ENCODE measurements at regions not wholly inside any gene's neighbourhood (a gene's known extent, or its start where the extent isn't known, plus 50 kb on each side); places are given as distances from the start of the nearest gene placed in this dataset.
A peak's percentile ranks its signal among the peaks of the same experiment; 100 is the strongest.

- H3K4me1 ChIP-seq: no peaks in the 10 kb centered on the region
- no peaks in the 10 kb centered on the region for H3K36me3 ChIP-seq
- no peak for DNase-seq
- H3K27me3 ChIP-seq: no peaks in the 10 kb centered on the region
- no peak overlapping the region for H3K27ac ChIP-seq
- intact Hi-C loops (cut with DNase I): no loop called here
- H3K4me3 ChIP-seq: no peak overlapping the region
- no peak for ATAC-seq
- no peaks in the 10 kb centered on the region for H3K9me3 ChIP-seq
- TF ChIP-seq CTCF (IDR thresholded peaks at IDR 0.05): no peak
These were observed 317.4 kb downstream of the MAN2A1 start for GRCh38 chr5:110007101-110007500.

DNA sequence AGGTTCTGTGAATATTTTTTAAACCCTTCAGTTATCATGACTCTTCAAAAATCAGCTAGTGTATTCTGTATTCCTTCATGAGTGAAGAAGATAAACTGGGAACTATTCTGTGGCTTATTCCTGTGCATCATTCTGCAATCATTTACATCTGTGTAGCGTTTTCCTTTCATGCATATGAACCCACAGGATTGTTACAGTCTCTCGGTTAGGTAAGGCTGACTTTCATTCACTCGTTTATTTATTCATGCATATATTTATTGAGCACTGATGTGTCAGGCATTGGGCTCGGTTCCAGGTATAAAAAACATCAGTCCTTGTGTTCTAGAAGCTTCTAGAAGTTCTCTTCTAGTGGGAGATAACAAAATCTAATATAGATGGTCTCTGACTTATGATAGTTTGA is 318.4 kb downstream of the MAN2A1 start:
- no peaks in the 10 kb centered on the region for H3K4me1 ChIP-seq
- H3K36me3 ChIP-seq: no peaks in the 10 kb centered on the region
- no peaks in the 10 kb centered on the region for H3K9me3 ChIP-seq
- TF ChIP-seq CTCF (IDR thresholded peaks at IDR 0.05): no peak
- no peak for ATAC-seq
- no peak for DNase-seq
- H3K27ac ChIP-seq: no peak overlapping the region
- no peaks in the 10 kb centered on the region for H3K27me3 ChIP-seq
- intact Hi-C loops (cut with DNase I): no loop called here
- no peak overlapping the region for H3K4me3 ChIP-seq

DNA sequence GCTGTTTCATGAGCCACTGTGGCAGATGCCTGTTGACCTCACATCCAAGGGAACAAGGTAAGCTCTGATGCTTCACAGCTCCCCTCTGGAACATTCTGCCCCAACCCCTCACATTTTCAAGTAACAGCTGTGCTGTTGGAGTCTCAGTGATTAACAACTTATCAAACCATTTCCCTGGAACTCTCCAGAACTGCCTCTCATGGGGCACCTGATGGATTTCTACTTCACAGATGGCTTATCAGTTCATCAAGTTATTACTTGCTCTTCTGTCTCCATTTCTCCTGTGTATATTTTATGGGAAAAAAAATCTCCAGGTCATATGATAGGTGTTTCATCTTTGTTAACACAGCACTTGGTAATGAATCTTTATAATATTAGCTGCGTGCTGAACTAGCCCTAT is 322.4 kb downstream of the MAN2A1 start:
- no peak for DNase-seq
- Histone ChIP-seq H3K4me3 (no peak overlapping the region), H3K27me3 (no peaks in the 10 kb centered on the region), H3K9me3 (no peaks in the 10 kb centered on the region), H3K4me1 (no peaks in the 10 kb centered on the region), H3K36me3 (no peaks in the 10 kb centered on the region), H3K27ac (no peak overlapping the region)
- intact Hi-C loops (cut with DNase I): no loop called here
- ATAC-seq: no peak
- TF ChIP-seq CTCF (IDR thresholded peaks at IDR 0.05): no peak

- TF ChIP-seq CTCF (IDR thresholded peaks at IDR 0.05): no peak
- Histone ChIP-seq H3K4me1 (no peaks in the 10 kb centered on the region), H3K36me3 (no peaks in the 10 kb centered on the region), H3K27me3 (no peaks in the 10 kb centered on the region), H3K27ac (no peak overlapping the region), H3K4me3 (no peak overlapping the region), H3K9me3 (no peaks in the 10 kb centered on the region)
- ATAC-seq (no peak), DNase-seq (no peak)
- intact Hi-C loops (cut with DNase I): no loop called here
These were observed 323.3 kb downstream of the MAN2A1 start for GRCh38 chr5:110013017-110013416.

DNA sequence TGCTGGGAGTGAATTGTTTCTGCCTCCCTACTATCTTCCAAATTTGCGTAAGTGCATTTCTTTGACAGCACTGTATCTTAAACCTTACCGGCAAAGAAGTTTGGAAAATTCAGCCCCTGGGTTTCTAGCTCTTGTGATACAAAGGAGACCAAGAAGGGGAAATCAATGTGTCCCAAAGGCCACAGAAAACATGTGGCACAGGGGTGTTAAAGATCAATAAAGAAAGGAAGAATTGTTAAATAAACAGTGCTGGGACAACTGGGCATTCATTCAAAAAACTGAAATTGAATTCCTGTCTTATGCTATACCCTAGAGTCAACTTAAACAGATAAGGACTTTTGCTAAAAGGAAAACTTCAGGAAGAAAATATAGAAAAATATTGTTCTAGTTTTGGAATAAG is 328.1 kb downstream of the MAN2A1 start:
- Histone ChIP-seq H3K4me3 (no peak overlapping the region), H3K27ac (no peak overlapping the region), H3K9me3 (no peaks in the 10 kb centered on the region), H3K36me3 (no peaks in the 10 kb centered on the region), H3K27me3 (no peaks in the 10 kb centered on the region), H3K4me1 (no peaks in the 10 kb centered on the region)
- intact Hi-C loops (cut with DNase I): no loop called here
- DNase-seq (no peak), ATAC-seq (no peak)
- no peak for TF ChIP-seq CTCF (IDR thresholded peaks at IDR 0.05)

- no peaks in the 10 kb centered on the region for H3K36me3 ChIP-seq
- intact Hi-C loops (cut with DNase I): no loop called here
- H3K27me3 ChIP-seq: no peaks in the 10 kb centered on the region
- ATAC-seq (peak; percentile 30), DNase-seq (peak; percentile 51)
- no peak overlapping the region for H3K4me3 ChIP-seq
- no peak for TF ChIP-seq CTCF (IDR thresholded peaks at IDR 0.05)
- no peaks in the 10 kb centered on the region for H3K4me1 ChIP-seq
- H3K9me3 ChIP-seq: no peaks in the 10 kb centered on the region
- H3K27ac ChIP-seq: no peak overlapping the region
These were observed 328.8 kb downstream of the MAN2A1 start for GRCh38 chr5:110018509-110018908.
